Lower leg skin (tissue), 4 donors: ENCODE measurements at regions not wholly inside any gene's neighbourhood (a gene's known extent, or its start where the extent isn't known, plus 50 kb on each side); places are given as distances from the start of the nearest gene placed in this dataset.
"Not testable (repeated sequence)": the region's sequence is repeated elsewhere in the genome, so short reads cannot be mapped to it uniquely, and the experiment has no call there.

Experiments
- DNase-seq, 2 donors: peaks; one replicate each; pipeline ENCODE4 v3.0.0-alpha.2; 2019; ENCODE audit warnings: low spot score in 2 of 2
- H3K4me3 ChIP-seq: fragments of 200-600 bp; sonication (generic); 2 replicates; pipeline ENCODE4 v1.5.1; 2017; ENCODE audit warnings: mild to moderate bottlenecking, low read depth; ENCODE audit not compliant: poor library complexity, severe bottlenecking
- CTCF ChIP-seq, 3 donors: fragments of 450-650 bp; IDR thresholded peaks; one replicate each; pipeline ENCODE4 v1.5.1; 2016; ENCODE audit warnings: antibody characterized with exemption in 3 of 3, mild to moderate bottlenecking in 3 of 3, moderate library complexity in 2 of 3
- POLR2A ChIP-seq, 2 donors: fragments of 450-650 bp; IDR thresholded peaks; one replicate each; pipeline ENCODE4 v1.6.1; 2016 to 2017; ENCODE audit warnings: antibody characterized with exemption in 2 of 2, mild to moderate bottlenecking in 1 of 2, moderate library complexity in 1 of 2
- WGBS, 2 donors: methylation state at CpG; one replicate each; pipeline ENCODE4 v1.1.5; 2018; 5-methylcytosine and 5-hydroxymethylcytosine counted together
- intact Hi-C: fragments of 100-400 bp; cut with DNase I; formaldehyde crosslinking; loops from one replicate; pipeline ENCODE4 v1.15.0; 2023; ENCODE audit warnings: low total_unique reads

- intact Hi-C loops, result no loop called here
- WGBS, 2 donors, result 83% methylated on average over 4 of the region's 4 CpGs
- TF ChIP-seq POLR2A (IDR thresholded peaks at IDR 0.05), result no peak
- no peak for TF ChIP-seq CTCF (IDR thresholded peaks at IDR 0.05)
- H3K4me3 ChIP-seq, result no peak overlapping the region
- no peak for DNase-seq
Measured at GRCh38 chr5:12965804-12966203, 978.7 kb downstream of the DNAH5 start.

- 65 to 79% methylated on average over 1 of the region's 1 CpG for WGBS, 2 donors
- H3K4me3 ChIP-seq, result no peak overlapping the region
- TF ChIP-seq CTCF (IDR thresholded peaks at IDR 0.05) (no peak), POLR2A (IDR thresholded peaks at IDR 0.05) (no peak)
- intact Hi-C loops, result no loop called here
- no peak for DNase-seq
Measured at GRCh38 chr5:12959713-12960112, 984.8 kb downstream of the DNAH5 start.

- TF ChIP-seq CTCF (IDR thresholded peaks at IDR 0.05), result no peak
- TF ChIP-seq POLR2A (IDR thresholded peaks at IDR 0.05), result no peak
- intact Hi-C loops, result no loop called here
- 28 to 37% methylated on average over 2 of the region's 2 CpGs for WGBS, 2 donors
- no peak overlapping the region for H3K4me3 ChIP-seq
- DNase-seq, result no peak
Measured at GRCh38 chr5:12952409-12952808, 992.1 kb downstream of the DNAH5 start.

GRCh38 chr5:12951846-12952245 is 992.6 kb downstream of the DNAH5 start:
- intact Hi-C loops, result no loop called here
- TF ChIP-seq POLR2A (IDR thresholded peaks at IDR 0.05) (no peak), CTCF (IDR thresholded peaks at IDR 0.05) (no peak)
- DNase-seq, result no peak
- 79 to 89% methylated on average over 3 of the region's 3 CpGs for WGBS, 2 donors
- H3K4me3 ChIP-seq, result no peak overlapping the region

- no peak for DNase-seq
- WGBS, 2 donors, result 82 to 83% methylated on average over 3 of the region's 3 CpGs
- intact Hi-C loops, result no loop called here
- TF ChIP-seq POLR2A (IDR thresholded peaks at IDR 0.05) (no peak), CTCF (IDR thresholded peaks at IDR 0.05) (no peak)
- no peak overlapping the region for H3K4me3 ChIP-seq
Measured at GRCh38 chr5:12947379-12947778, 997.1 kb downstream of the DNAH5 start.

- H3K4me3 ChIP-seq, DNase-seq, intact Hi-C loops: not testable (repeated sequence)
- WGBS, 2 donors, result 64 to 66% methylated on average over 1 of the region's 1 CpG
Measured at GRCh38 chr5:12945477-12945876, 999.0 kb downstream of the DNAH5 start.
